ENCODE measurements at regions not wholly inside any gene's neighbourhood (a gene's known extent, or its start where the extent isn't known, plus 50 kb on each side); places are given as distances from the start of the nearest gene placed in this dataset.

DNA sequence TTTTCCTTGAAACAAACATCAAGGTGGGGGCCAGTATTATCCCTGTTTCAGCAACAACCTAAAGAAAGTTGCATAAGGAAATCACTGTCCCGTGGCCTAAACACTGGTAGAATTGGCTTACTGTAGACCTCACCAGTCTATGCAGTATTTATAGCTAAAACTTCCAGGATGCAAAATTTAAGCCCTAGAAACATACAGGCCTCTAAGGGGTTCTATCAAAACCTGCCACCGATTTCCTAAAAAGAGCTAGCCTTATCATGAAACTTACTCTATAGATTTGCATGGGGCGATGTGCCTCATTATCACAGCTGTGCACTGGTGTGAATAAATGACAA, 84.3 kb upstream of the FOXQ1 start:
- Histone ChIP-seq H3K27ac (ENCODE audit: control insufficient read depth, insufficient read depth) (no peak overlapping the region), H3K4me1 (ENCODE audit: control insufficient read depth, insufficient read depth, low read length) (no peaks in the 10 kb centered on the region), H3K4me3 (no peak overlapping the region), H3K9me3 (replicated peaks; ENCODE audit: control insufficient read depth, insufficient read depth, low read length) (no peaks in the 10 kb centered on the region), H4K20me1 (ENCODE audit: control insufficient read depth, insufficient read depth) (no peaks in the 10 kb centered on the region), H3K9ac (ENCODE audit: control insufficient read depth, insufficient read depth, low read length) (no peak overlapping the region), H3K79me2 (ENCODE audit: control insufficient read depth, insufficient read depth, low read length) (no peaks in the 10 kb centered on the region), H3K36me3 (ENCODE audit: control insufficient read depth in 2 of 2, insufficient read depth in 2 of 2, low read length in 1 of 2) (no peaks in the 10 kb centered on the region), H3K4me2 (ENCODE audit: control insufficient read depth, insufficient read depth) (no peak overlapping the region), H2AFZ (ENCODE audit: control insufficient read depth, low read depth, low read length) (no peak overlapping the region), H3K27me3 (replicated peaks in 1 of 2; ENCODE audit: control insufficient read depth in 2 of 2, insufficient read depth in 2 of 2, low read length in 1 of 2) (peaks cover 0 to 3% of the 10 kb centered on the region in 2 experiments; a peak in 3 of 4 replicates)
- BruUV-seq (replicated peaks) = no TSS peak
- in situ Hi-C loops (cut with MboI) (no loop called here), intact Hi-C loops (cut with micrococcal nuclease; ENCODE audit: unreplicated experiment) (no loop called here)
- ChIA-PET SMC1A (ENCODE audit: uncharacterized antibody, unreplicated experiment) (no interaction called here), CTCF (no interaction called here), POLR2A (no interaction called here), RAD21 (ENCODE audit: unreplicated experiment) (no interaction called here)
- DNase-seq (ENCODE audit: low read depth, low spot score) (no peak), FAIRE-seq (no peak), ATAC-seq (no peak)
- 28% methylated on average over 3 of the region's 3 CpGs for WGBS (ENCODE audit: insufficient coverage, insufficient replicate concordance, low lambda C conversion rate, missing lambda C conversion rate)
- TF ChIP-seq NRF1 (conservative IDR thresholded peaks at IDR 0.05; ENCODE audit: low read depth, low read length) (no peak), IRF4 (IDR thresholded peaks at IDR 0.05; ENCODE audit: low read depth, low read length) (no peak), RAD51 (IDR thresholded peaks at IDR 0.05) (no peak), FOXK2 (IDR thresholded peaks at IDR 0.05) (no peak), PML (IDR thresholded peaks at IDR 0.05; ENCODE audit: low read length) (no peak), ZNF384 (IDR thresholded peaks at IDR 0.05; ENCODE audit: borderline replicate concordance, low read depth, low read length) (no peak), NR2F1 (conservative IDR thresholded peaks at IDR 0.05) (no peak), NR2C1 (IDR thresholded peaks at IDR 0.05) (no peak), SUPT20H (IDR thresholded peaks at IDR 0.05; ENCODE audit: borderline replicate concordance, control insufficient read depth, low read depth, low read length) (no peak), ETV6 (conservative IDR thresholded peaks at IDR 0.05 in 1 of 2, IDR thresholded peaks at IDR 0.05 in 1 of 2; ENCODE audit: borderline replicate concordance in 1 of 2, low read depth in 1 of 2) (no peak), KAT2A (conservative IDR thresholded peaks at IDR 0.05; ENCODE audit: control insufficient read depth, low read depth, low read length) (no peak), NKRF (conservative IDR thresholded peaks at IDR 0.05) (no peak)
- TF ChIP-seq, protein P1, sequence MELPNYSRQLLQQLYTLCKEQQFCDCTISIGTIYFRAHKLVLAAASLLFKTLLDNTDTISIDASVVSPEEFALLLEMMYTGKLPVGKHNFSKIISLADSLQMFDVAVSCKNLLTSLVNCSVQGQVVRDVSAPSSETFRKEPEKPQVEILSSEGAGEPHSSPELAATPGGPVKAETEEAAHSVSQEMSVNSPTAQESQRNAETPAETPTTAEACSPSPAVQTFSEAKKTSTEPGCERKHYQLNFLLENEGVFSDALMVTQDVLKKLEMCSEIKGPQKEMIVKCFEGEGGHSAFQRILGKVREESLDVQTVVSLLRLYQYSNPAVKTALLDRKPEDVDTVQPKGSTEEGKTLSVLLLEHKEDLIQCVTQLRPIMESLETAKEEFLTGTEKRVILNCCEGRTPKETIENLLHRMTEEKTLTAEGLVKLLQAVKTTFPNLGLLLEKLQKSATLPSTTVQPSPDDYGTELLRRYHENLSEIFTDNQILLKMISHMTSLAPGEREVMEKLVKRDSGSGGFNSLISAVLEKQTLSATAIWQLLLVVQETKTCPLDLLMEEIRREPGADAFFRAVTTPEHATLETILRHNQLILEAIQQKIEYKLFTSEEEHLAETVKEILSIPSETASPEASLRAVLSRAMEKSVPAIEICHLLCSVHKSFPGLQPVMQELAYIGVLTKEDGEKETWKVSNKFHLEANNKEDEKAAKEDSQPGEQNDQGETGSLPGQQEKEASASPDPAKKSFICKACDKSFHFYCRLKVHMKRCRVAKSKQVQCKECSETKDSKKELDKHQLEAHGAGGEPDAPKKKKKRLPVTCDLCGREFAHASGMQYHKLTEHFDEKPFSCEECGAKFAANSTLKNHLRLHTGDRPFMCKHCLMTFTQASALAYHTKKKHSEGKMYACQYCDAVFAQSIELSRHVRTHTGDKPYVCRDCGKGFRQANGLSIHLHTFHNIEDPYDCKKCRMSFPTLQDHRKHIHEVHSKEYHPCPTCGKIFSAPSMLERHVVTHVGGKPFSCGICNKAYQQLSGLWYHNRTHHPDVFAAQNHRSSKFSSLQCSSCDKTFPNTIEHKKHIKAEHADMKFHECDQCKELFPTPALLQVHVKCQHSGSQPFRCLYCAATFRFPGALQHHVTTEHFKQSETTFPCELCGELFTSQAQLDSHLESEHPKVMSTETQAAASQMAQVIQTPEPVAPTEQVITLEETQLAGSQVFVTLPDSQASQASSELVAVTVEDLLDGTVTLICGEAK (IDR thresholded peaks at IDR 0.05; ENCODE audit: borderline replicate concordance) = no peak
- TF ChIP-seq, protein P2, sequence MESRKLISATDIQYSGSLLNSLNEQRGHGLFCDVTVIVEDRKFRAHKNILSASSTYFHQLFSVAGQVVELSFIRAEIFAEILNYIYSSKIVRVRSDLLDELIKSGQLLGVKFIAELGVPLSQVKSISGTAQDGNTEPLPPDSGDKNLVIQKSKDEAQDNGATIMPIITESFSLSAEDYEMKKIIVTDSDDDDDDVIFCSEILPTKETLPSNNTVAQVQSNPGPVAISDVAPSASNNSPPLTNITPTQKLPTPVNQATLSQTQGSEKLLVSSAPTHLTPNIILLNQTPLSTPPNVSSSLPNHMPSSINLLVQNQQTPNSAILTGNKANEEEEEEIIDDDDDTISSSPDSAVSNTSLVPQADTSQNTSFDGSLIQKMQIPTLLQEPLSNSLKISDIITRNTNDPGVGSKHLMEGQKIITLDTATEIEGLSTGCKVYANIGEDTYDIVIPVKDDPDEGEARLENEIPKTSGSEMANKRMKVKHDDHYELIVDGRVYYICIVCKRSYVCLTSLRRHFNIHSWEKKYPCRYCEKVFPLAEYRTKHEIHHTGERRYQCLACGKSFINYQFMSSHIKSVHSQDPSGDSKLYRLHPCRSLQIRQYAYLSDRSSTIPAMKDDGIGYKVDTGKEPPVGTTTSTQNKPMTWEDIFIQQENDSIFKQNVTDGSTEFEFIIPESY (IDR thresholded peaks at IDR 0.05) = no peak

Data from GM12878 (cell line).